Stimulated activated CD8-positive, alpha-beta memory T cell treated with anti-CD3 and anti-CD28 coated beads, Interleukin-4, amount 100 ng/mL, for 4 hours (primary cell): ENCODE measurements at regions not wholly inside any gene's neighbourhood (a gene's known extent, or its start where the extent isn't known, plus 50 kb on each side); places are given as distances from the start of the nearest gene placed in this dataset.

Experiments
- DNase-seq, 2 donors: peaks; one replicate each; pipeline ENCODE4 v3.0.0-alpha.2; 2020; ENCODE audit warnings: low read depth in 2 of 2, low spot score in 1 of 2

GRCh38 chr12:24099576-24099975 lies 150.1 kb upstream of the SOX5 start:
- no peak for DNase-seq

GRCh38 chr12:24095245-24095644 lies 145.8 kb upstream of the SOX5 start:
- DNase-seq: no peak

- no peak for DNase-seq
Observed at GRCh38 chr12:24089510-24089890, 140.0 kb upstream of the SOX5 start.

- no peak for DNase-seq
Observed at GRCh38 chr12:24088751-24089509, 139.5 kb upstream of the SOX5 start.

- no peak for DNase-seq
Observed at GRCh38 chr12:24087294-24087693, 137.8 kb upstream of the SOX5 start.

- DNase-seq: no peak
Observed at GRCh38 chr12:24084800-24085199, 135.3 kb upstream of the SOX5 start.

- no peak for DNase-seq
Observed at GRCh38 chr12:24083838-24084237, 134.4 kb upstream of the SOX5 start.

GRCh38 chr12:24081606-24082005 lies 132.1 kb upstream of the SOX5 start:
- DNase-seq: no peak

GRCh38 chr12:24081092-24081529 lies 131.6 kb upstream of the SOX5 start:
- DNase-seq: no peak

- no peak for DNase-seq
Observed at GRCh38 chr12:24080465-24080864, 131.0 kb upstream of the SOX5 start.

- DNase-seq: no peak
Observed at GRCh38 chr12:24079083-24079482, 129.6 kb upstream of the SOX5 start.

- DNase-seq: no peak
Observed at GRCh38 chr12:24078318-24078765, 128.9 kb upstream of the SOX5 start.

- no peak for DNase-seq
Observed at GRCh38 chr12:24077161-24077560, 127.7 kb upstream of the SOX5 start.

GRCh38 chr12:24075650-24076049 lies 126.2 kb upstream of the SOX5 start:
- DNase-seq: no peak

- DNase-seq: no peak
Observed at GRCh38 chr12:24073170-24073810, 123.8 kb upstream of the SOX5 start.

- DNase-seq: no peak
Observed at GRCh38 chr12:24072302-24072701, 122.8 kb upstream of the SOX5 start.

GRCh38 chr12:24071842-24072241 lies 122.4 kb upstream of the SOX5 start:
- DNase-seq: no peak

GRCh38 chr12:24069532-24070395 lies 120.3 kb upstream of the SOX5 start:
- DNase-seq: no peak

GRCh38 chr12:24066865-24067264 lies 117.4 kb upstream of the SOX5 start:
- no peak for DNase-seq

GRCh38 chr12:24066097-24066496 lies 116.6 kb upstream of the SOX5 start:
- no peak for DNase-seq

GRCh38 chr12:24062642-24063245 lies 113.3 kb upstream of the SOX5 start:
- no peak for DNase-seq
